Tibial artery (tissue), 4 donors: ENCODE measurements at regions not wholly inside any gene's neighbourhood (a gene's known extent, or its start where the extent isn't known, plus 50 kb on each side); places are given as distances from the start of the nearest gene placed in this dataset.

ENCODE experiments used
- DNase-seq, 2 donors: peaks; one replicate each; pipeline ENCODE4 v3.0.0-alpha.2; 2019
- H3K27ac ChIP-seq, 2 donors: fragments of 200-600 bp; sonication (generic) in 1 of 2; 1 replicate in 1 of 2; 2 replicates in 1 of 2; pipeline ENCODE4 v1.5.1; 2018 to 2019; ENCODE audit warnings: mild to moderate bottlenecking in 1 of 2
- H3K27me3 ChIP-seq, 2 donors: fragments of 200-600 bp; sonication (generic) in 1 of 2; one replicate each; pipeline versions ENCODE4 v1.5.1 to v1.6.0; 2016 to 2019
- H3K36me3 ChIP-seq, 3 donors: fragments of 200-600 bp; sonication (generic) in 2 of 3; one replicate each; pipeline ENCODE4 v1.5.1; 2016 to 2019; ENCODE audit warnings: mild to moderate bottlenecking in 2 of 3
- H3K4me1 ChIP-seq, 4 donors: fragments of 200-600 bp; sonication (generic) in 2 of 4; 1 replicate in 3 of 4; 2 replicates in 1 of 4; pipeline ENCODE4 v1.5.1; 2016 to 2019
- H3K4me3 ChIP-seq, 2 donors: fragments of 200-600 bp; sonication (generic) in 1 of 2; 1 replicate in 1 of 2; 2 replicates in 1 of 2; pipeline ENCODE4 v1.5.1; 2018 to 2019; ENCODE audit warnings: mild to moderate bottlenecking in 2 of 2
- H3K9me3 ChIP-seq, 3 donors: fragments of 200-600 bp; sonication (generic) in 1 of 3; one replicate each; pipeline ENCODE4 v1.5.1; 2016 to 2019
- intact Hi-C: fragments of 100-400 bp; cut with DNase I; formaldehyde crosslinking; loops from one replicate; pipeline ENCODE4 v1.15.0; 2023; ENCODE audit warnings: low total_unique reads
- TF ChIP-seq, protein P1 (sequence below), 2 experiments: fragments of 200-600 bp in 1 of 2; fragments of 450-650 bp in 1 of 2; IDR thresholded peaks; one replicate each; pipeline ENCODE4 v1.5.1; 2017 to 2019; ENCODE audit warnings: antibody characterized with exemption in 2 of 2, mild to moderate bottlenecking in 1 of 2, moderate library complexity in 1 of 2

DNA sequence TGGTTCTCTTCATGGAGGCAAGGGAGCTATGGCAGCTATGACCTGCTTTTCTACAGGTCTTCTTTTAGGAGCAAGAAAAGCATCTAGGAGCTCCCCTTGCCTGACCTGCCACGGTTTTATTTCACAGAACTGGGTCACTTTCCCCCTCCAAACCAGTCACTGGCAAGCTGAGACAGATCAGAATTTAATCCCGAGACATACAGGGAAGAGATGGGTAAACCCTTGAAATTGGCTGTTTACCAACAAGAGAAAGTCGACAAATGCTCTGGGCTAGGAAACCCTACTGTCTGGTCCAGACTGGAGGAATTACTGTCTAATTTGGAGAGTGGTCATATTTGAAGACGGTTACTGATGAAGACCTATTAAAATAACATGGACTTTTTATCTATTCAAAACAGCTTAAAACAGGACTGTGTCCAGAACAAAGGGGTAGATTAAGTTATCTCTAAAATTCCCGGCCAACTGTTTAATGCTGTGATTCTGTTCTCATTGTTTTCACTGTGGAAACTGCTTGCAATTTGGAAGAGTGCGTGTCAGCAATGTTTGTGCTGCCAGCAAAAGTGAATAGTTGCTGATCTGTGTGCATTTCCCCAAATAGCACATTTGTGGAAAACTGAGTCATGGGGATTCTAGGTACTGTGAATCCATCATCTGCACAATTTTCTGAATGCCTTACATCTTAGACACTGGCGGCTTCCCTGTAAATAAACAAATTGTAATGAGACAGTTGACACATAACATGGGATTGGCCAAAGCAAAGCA, 73.4 kb upstream of the EEA1 start:
- DNase-seq: peak in 1 of 2 donors; percentile 41
- H3K27ac ChIP-seq: no peak overlapping the region
- intact Hi-C loops: no loop called here

DNA sequence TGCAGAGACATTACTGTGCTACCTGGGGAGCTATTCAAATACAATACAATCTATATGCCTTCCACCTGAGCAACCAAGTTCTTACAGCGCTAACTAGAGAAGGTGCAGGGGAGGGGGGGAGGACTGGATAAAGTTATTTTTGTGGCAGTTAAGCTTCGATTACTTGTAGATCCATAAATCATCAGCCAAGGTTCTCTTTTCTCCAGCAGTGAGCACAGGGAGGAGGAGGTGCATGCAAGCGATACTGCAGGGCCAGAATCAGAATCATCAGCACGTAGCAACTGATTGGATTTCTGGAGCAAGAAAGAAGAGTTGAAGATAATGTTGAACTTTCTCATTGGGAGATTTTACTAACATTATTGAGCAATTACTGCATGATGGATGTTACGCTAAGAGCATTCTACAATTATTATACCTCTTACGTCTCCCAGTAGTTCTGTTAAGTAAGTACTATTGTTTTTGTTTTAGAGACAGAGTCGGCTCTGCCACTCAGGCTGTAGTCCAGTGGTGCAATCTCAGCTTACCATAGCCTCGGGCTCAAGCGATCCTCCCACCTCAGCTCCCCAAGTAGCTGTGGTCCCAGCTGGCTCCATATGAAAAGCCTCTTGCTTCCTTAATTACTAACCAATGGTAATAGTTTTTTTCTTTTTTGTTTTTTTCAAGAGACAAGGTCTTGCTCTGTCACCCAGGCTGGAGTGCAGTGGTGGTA, 74.6 kb upstream of the EEA1 start:
- no peaks in the 10 kb centered on the region for H3K27me3 ChIP-seq
- DNase-seq: no peak
- no peak overlapping the region for H3K4me3 ChIP-seq

More for the DNA sequence above, 73.4 kb upstream of the EEA1 start:
- TF ChIP-seq, protein P1, sequence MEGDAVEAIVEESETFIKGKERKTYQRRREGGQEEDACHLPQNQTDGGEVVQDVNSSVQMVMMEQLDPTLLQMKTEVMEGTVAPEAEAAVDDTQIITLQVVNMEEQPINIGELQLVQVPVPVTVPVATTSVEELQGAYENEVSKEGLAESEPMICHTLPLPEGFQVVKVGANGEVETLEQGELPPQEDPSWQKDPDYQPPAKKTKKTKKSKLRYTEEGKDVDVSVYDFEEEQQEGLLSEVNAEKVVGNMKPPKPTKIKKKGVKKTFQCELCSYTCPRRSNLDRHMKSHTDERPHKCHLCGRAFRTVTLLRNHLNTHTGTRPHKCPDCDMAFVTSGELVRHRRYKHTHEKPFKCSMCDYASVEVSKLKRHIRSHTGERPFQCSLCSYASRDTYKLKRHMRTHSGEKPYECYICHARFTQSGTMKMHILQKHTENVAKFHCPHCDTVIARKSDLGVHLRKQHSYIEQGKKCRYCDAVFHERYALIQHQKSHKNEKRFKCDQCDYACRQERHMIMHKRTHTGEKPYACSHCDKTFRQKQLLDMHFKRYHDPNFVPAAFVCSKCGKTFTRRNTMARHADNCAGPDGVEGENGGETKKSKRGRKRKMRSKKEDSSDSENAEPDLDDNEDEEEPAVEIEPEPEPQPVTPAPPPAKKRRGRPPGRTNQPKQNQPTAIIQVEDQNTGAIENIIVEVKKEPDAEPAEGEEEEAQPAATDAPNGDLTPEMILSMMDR (IDR thresholded peaks at IDR 0.05): no peak
- Histone ChIP-seq H3K4me3 (no peak overlapping the region), H3K9me3 (no peaks in the 10 kb centered on the region), H3K27me3 (no peaks in the 10 kb centered on the region), H3K36me3 (no peaks in the 10 kb centered on the region), H3K4me1 (peaks cover 0 to 6% (median 2%) of the 10 kb centered on the region in 4 donors)

DNA sequence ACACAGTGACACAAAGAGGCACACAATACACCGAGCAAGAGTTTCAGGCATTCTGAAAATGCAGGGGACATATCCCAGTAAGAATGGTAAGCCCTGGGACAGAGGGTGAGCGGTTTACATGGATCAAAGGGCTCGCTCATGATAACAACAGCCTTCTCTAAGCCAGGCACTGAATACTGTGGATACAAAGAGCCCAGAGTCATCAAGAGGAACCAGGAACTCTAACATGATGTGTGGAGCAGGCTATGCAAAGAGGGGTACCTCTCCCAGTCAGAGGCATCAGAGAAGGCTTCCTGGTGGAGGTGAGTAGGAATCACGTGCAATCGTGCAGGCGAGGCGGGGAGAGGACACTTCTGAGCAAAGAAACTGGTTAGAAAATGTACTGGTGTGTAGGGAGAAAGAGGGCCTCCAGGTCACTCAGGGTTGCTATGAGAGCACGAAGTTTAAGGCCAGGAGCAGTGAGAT, 76.9 kb upstream of the EEA1 start:
- intact Hi-C loops: no loop called here
- Histone ChIP-seq H3K4me3 (no peak overlapping the region), H3K27me3 (no peaks in the 10 kb centered on the region), H3K36me3 (no peaks in the 10 kb centered on the region), H3K9me3 (no peaks in the 10 kb centered on the region), H3K27ac (no peak overlapping the region), H3K4me1 (peaks cover 0 to 16% (median 2%) of the 10 kb centered on the region in 4 donors)
- no peak for DNase-seq
- TF ChIP-seq, protein P1 (IDR thresholded peaks at IDR 0.05): no peak

More for the DNA sequence above, 74.6 kb upstream of the EEA1 start:
- intact Hi-C loops: no loop called here
- H3K27ac ChIP-seq: no peak overlapping the region
- TF ChIP-seq, protein P1 (IDR thresholded peaks at IDR 0.05): no peak
- H3K4me1 ChIP-seq: peaks cover 0 to 6% (median 2%) of the 10 kb centered on the region in 4 donors
- H3K9me3 ChIP-seq: no peaks in the 10 kb centered on the region
- no peaks in the 10 kb centered on the region for H3K36me3 ChIP-seq

DNA sequence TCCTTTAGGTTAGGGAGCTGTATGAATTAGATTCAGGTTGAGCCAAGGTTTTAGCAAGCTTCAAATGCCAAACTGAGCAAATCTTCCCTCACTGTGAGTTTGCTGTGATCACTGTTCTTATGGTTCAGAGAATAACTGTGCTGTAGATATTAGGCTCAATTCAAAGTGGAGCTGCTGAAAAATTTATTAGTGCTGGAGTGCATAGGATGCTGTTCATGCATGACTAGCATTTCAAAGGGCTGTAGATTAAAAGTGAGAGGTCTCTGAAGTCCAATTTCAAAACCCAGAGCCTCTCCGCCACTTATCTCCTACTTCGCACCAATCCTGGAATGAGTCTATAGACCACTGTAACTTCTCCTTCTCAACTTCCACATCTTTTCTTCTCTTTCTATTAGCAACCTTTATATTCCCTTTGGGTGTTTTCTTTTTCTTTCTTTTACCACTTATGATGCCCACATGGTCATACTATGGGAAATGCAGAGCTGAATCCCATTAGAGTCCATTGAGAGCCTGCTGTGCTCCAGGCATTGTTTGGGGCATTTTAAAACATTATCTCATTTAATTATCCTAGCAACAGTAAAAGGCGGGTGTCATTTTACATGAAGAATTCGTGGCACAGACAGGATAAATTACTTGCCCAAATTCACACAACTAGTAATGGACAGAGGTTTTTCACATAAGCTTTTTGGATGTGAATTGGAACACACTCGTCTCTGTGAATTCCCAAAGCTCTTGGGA, 77.5 kb upstream of the EEA1 start:
- no peaks in the 10 kb centered on the region for H3K36me3 ChIP-seq
- TF ChIP-seq, protein P1 (IDR thresholded peaks at IDR 0.05): no peak
- H3K27me3 ChIP-seq: no peaks in the 10 kb centered on the region
- H3K27ac ChIP-seq: no peak overlapping the region
- peaks cover 0 to 16% (median 2%) of the 10 kb centered on the region in 4 donors for H3K4me1 ChIP-seq
- intact Hi-C loops: no loop called here
- no peaks in the 10 kb centered on the region for H3K9me3 ChIP-seq
- H3K4me3 ChIP-seq: no peak overlapping the region
- DNase-seq: no peak

DNA sequence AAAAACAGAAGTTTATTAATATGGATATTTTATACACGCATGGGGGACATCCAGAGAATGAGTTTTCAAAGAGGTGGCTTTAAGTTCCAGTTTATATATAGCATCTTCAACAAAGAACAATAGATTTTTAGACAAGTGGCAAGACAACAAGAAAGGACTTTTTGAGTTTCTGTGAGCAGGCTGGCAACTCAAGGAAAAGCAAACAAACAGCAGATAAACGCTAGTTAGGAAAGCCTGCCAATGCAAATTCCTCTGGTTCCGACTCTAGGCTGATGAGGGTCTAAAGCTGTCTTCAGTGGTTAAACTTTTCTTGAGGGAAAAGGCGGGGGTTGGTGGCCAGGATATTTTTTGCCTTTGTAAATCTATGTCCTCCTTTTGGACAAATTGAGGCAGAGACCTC, 78.4 kb upstream of the EEA1 start:
- intact Hi-C loops: no loop called here
- H3K9me3 ChIP-seq: no peaks in the 10 kb centered on the region
- TF ChIP-seq, protein P1 (IDR thresholded peaks at IDR 0.05): no peak
- DNase-seq: no peak
- H3K4me3 ChIP-seq: no peak overlapping the region
- no peaks in the 10 kb centered on the region for H3K36me3 ChIP-seq
- H3K27ac ChIP-seq: no peak overlapping the region
- no peaks in the 10 kb centered on the region for H3K27me3 ChIP-seq
- peaks cover 0 to 16% (median under 1%) of the 10 kb centered on the region in 4 donors for H3K4me1 ChIP-seq
